ENCODE measurements at regions not wholly inside any gene's neighbourhood (a gene's known extent, or its start where the extent isn't known, plus 50 kb on each side); places are given as distances from the start of the nearest gene placed in this dataset.

- intact Hi-C loops (cut with DNase I): no loop called here
- H3K4me3 ChIP-seq: no peak overlapping the region
- DNase-seq (no peak), ATAC-seq (no peak)
- H3K36me3 ChIP-seq: no peaks in the 10 kb centered on the region
- TF ChIP-seq, protein P1, sequence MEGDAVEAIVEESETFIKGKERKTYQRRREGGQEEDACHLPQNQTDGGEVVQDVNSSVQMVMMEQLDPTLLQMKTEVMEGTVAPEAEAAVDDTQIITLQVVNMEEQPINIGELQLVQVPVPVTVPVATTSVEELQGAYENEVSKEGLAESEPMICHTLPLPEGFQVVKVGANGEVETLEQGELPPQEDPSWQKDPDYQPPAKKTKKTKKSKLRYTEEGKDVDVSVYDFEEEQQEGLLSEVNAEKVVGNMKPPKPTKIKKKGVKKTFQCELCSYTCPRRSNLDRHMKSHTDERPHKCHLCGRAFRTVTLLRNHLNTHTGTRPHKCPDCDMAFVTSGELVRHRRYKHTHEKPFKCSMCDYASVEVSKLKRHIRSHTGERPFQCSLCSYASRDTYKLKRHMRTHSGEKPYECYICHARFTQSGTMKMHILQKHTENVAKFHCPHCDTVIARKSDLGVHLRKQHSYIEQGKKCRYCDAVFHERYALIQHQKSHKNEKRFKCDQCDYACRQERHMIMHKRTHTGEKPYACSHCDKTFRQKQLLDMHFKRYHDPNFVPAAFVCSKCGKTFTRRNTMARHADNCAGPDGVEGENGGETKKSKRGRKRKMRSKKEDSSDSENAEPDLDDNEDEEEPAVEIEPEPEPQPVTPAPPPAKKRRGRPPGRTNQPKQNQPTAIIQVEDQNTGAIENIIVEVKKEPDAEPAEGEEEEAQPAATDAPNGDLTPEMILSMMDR (IDR thresholded peaks at IDR 0.05): no peak
- H3K27me3 ChIP-seq: peaks cover 0 to 17% of the 10 kb centered on the region in 2 donors
- H3K27ac ChIP-seq: no peak overlapping the region
- no peaks in the 10 kb centered on the region for H3K4me1 ChIP-seq
- H3K9me3 ChIP-seq: no peaks in the 10 kb centered on the region
Observed at GRCh38 chr22:45061332-45061731, 51.5 kb upstream of the PHF21B start.

GRCh38 chr22:45064313-45065278 is 54.8 kb upstream of the PHF21B start:
- ATAC-seq: no peak
- intact Hi-C loops (cut with DNase I): no loop called here
- TF ChIP-seq, protein P1 (IDR thresholded peaks at IDR 0.05): no peak

GRCh38 chr22:45065726-45066125 is 55.9 kb upstream of the PHF21B start:
- H3K36me3 ChIP-seq: no peaks in the 10 kb centered on the region
- intact Hi-C loops (cut with DNase I): no loop called here
- no peak for DNase-seq
- H3K27ac ChIP-seq: no peak overlapping the region
- no peak for ATAC-seq
- TF ChIP-seq, protein P1 (IDR thresholded peaks at IDR 0.05): no peak
- no peak overlapping the region for H3K4me3 ChIP-seq
- no peaks in the 10 kb centered on the region for H3K4me1 ChIP-seq
- H3K9me3 ChIP-seq: no peaks in the 10 kb centered on the region
- peaks cover 0 to 20% of the 10 kb centered on the region in 2 donors for H3K27me3 ChIP-seq

More at GRCh38 chr22:45064313-45065278, 54.8 kb upstream of the PHF21B start:
- no peak overlapping the region for H3K27ac ChIP-seq
- H3K9me3 ChIP-seq: no peaks in the 10 kb centered on the region
- DNase-seq: no peak
- H3K36me3 ChIP-seq: no peaks in the 10 kb centered on the region
- H3K27me3 ChIP-seq: peaks cover 0 to 14% of the 10 kb centered on the region in 2 donors
- no peak overlapping the region for H3K4me3 ChIP-seq
- no peaks in the 10 kb centered on the region for H3K4me1 ChIP-seq

DNA sequence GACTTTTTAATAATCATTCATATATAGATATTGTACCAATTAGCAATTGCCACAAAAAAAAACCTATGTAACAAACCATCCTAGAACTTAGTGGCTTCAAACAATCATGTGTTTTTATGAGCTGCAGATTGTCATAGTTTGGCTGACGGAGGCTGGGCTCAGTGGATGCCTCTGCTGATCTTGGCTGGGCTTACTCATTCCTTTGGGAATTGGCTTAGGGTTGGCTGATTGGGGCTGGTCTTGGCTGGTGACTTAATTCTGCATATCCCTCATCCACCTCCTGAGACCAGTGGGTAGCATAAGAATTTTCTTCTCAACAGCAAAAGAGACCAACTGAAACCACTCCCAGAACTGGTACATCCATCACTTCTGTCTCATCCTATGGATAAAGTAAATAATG is 57.9 kb upstream of the PHF21B start:
- no peak overlapping the region for H3K27ac ChIP-seq
- TF ChIP-seq, protein P1 (IDR thresholded peaks at IDR 0.05): no peak
- H3K9me3 ChIP-seq: no peaks in the 10 kb centered on the region
- no peak overlapping the region for H3K4me3 ChIP-seq
- H3K4me1 ChIP-seq: no peaks in the 10 kb centered on the region
- no peaks in the 10 kb centered on the region for H3K36me3 ChIP-seq
- ATAC-seq: no peak
- DNase-seq: no peak
- intact Hi-C loops (cut with DNase I): no loop called here
- H3K27me3 ChIP-seq: peaks cover 3 to 27% of the 10 kb centered on the region in 2 donors

DNA sequence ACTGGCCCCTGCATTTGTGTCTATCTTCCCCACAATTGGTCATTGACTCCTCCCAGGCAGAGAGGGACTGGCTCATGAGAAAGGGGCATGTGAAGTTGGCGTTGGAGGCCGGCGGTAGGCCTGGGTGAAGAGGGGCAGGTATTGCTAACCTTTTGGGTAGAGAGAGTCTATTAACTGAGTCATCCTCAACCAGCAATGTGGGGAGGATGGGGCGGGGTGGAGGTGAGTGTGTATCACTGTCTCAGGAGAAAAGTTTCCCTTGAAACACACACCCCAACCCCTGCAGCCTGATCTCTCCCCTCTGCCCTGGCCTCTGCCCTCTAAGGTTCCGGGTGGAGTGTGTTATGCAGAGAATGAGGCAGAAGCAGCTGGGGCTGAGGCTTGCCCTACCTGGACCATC is 60.1 kb upstream of the PHF21B start:
- no peaks in the 10 kb centered on the region for H3K36me3 ChIP-seq
- TF ChIP-seq, protein P1 (IDR thresholded peaks at IDR 0.05): no peak
- H3K4me3 ChIP-seq: no peak overlapping the region
- DNase-seq: no peak
- no peaks in the 10 kb centered on the region for H3K9me3 ChIP-seq
- intact Hi-C loops (cut with DNase I): no loop called here
- ATAC-seq: no peak
- no peaks in the 10 kb centered on the region for H3K4me1 ChIP-seq
- H3K27ac ChIP-seq: no peak overlapping the region
- H3K27me3 ChIP-seq: peaks cover 3 to 48% of the 10 kb centered on the region in 2 donors

Measured in left lung (tissue), 4 donors.